Stimulated activated CD4-positive, alpha-beta T cell treated with anti-CD3 and anti-CD28 coated beads, Interleukin-12 subunit alpha, Interleukin-12 subunit beta, amount 100 ng/mL, for 4 hours (primary cell): ENCODE measurements at regions not wholly inside any gene's neighbourhood (a gene's known extent, or its start where the extent isn't known, plus 50 kb on each side); places are given as distances from the start of the nearest gene placed in this dataset.

Source experiments
- DNase-seq: peaks from one replicate; pipeline ENCODE4 v3.0.0-alpha.2; 2020

DNA sequence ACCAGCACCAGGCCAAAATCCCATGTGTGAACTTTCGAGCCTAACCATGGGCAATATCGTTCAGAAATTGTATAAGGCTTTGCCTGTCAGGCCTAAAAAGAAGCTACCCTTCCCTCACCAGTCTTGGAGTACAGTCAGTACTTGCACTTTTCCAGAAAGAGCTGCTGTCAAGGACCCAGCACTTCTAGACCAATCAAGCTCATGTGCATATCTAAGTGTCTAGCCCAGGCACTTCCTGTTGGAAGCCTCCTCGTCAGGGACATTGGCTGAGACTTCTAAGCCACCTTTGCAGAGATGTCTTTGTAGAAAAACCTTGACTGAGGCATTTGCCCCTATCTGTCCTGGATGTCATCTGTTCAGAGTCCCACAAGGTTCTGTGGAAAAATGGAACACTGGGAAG, 1930.5 kb downstream of the EFNA5 start:
- no peak for DNase-seq

- no peak for DNase-seq
Observed at GRCh38 chr5:105739732-105740131, 1931.0 kb downstream of the EFNA5 start.

GRCh38 chr5:105735704-105736103, 1935.0 kb downstream of the EFNA5 start:
- no peak for DNase-seq

DNA sequence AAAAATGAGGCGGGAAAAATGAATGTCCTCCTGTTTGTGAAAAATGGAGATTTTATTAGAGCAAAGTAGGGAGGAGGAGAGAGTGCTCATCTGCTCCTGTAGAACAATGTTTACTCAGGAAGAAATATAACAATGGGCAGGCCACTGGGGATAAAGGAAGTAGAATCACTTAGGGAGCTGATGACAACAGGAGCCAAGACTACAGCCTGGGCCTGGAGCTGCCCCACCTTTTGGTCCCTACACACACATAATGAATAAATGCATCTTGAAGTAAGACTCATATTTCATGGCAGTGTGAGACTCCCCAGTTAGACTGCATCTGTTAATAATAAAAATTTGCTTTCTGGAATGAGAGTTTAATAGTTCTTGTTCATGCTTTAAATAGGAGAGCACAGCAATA, 1939.8 kb downstream of the EFNA5 start:
- DNase-seq, result no peak

DNA sequence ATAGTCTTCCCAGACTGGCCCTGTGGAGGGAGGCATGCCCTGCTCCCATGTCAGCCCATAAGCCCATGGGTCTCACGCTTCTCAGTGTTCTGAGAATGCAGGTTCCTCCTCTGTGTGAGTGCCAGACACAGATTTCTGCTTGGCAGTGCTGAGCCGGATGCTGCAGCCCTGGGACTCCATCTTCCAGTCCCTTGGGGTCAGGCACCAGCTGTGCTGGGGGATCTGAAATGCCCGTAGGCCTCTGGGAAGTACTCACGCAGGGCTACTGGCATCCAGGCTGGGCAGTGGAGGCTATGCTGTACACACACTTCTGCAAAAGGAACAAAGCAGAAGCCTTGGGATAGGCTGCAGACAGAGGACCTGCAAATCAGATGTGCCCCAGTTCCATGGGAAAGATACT, 1944.6 kb downstream of the EFNA5 start:
- DNase-seq, result no peak

- DNase-seq, result no peak
Observed at GRCh38 chr5:105708442-105708841, 1962.3 kb downstream of the EFNA5 start.

DNA sequence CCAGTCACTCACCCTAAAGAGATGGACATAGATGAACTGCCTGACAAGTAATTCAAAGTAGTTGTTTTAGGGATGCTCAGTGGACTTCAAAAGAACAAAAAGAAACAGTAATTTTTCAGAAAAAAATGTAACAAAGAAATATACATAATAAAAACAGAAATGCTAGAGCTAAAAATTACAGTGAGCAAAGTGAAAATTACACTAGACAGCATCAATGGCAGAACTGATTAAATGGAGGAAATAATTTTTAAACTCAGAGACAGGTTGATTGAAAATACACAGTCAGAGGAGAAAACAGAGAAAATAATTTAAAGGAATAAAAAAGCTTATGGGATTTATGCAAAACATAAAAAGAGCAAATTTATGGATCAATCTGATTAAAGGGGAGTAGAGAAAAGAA, 1968.4 kb downstream of the EFNA5 start:
- DNase-seq, result no peak

- no peak for DNase-seq
Observed at GRCh38 chr5:105696440-105696839, 1974.3 kb downstream of the EFNA5 start.

DNA sequence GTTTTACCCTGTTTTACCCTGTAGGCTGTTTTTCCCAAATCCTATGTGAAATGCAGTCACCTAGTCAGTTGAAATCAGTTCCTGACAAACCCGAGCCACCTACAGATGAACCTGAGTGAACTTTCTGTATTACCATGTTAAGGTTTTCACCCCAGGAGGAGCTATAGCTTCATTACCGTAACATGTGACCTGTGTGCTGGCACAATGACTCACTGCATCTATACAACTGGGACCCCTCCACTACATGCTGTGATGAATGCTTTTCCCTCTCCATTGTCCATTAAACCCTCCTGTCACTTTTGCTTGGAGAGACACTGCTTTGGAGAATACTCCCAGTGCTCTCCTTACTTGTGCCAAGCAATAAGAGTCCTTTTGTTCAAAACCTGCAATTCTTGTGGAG, 1974.8 kb downstream of the EFNA5 start:
- DNase-seq, result no peak

DNA sequence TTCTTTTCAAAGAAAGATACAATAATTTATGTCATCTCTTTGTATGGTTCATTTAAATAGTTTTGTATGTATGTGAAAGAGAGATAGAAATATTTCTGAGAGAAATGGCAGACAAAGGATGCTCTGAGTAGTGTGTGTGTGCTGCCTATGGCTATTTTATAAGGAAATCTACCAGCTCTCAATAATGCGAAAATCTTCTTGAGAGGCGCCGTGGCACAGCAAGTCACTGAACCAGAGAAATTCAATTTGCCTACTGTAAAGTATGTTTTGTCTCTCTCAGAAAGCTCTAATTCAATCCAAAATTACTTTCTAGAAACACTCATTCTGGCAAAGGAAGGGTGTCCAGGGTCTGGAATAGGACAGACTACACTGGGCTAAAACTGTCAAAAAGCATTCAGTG, 1981.1 kb downstream of the EFNA5 start:
- DNase-seq, result no peak

DNA sequence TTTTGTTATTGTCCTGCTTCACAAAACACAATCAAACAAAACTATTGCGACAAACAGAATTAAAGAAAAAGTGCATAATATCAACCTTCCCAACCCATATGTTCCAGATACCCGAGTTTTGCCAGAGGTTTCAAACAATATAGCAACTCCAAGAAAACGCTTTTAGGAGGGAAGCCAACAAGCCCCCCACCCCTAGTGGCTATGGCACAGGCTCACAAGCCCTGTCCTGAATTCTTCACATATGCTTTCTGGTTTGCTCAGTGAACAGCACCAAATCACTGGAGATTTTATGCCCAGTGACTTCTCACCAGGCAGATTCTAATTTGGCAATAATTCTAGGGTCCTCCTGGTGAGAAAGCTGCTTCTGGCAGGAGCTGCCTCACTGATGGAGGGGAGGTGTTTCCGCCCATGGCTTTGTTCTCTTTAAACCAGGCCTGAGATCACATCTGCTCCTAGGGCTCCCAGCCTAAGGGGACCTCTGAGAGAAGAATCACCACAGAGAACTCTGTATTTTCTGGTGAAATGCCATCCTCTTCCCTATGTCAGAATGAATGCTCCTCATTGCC, 1982.4 kb downstream of the EFNA5 start:
- DNase-seq, result no peak

- DNase-seq, result no peak
Observed at GRCh38 chr5:105687493-105687892, 1983.2 kb downstream of the EFNA5 start.

DNA sequence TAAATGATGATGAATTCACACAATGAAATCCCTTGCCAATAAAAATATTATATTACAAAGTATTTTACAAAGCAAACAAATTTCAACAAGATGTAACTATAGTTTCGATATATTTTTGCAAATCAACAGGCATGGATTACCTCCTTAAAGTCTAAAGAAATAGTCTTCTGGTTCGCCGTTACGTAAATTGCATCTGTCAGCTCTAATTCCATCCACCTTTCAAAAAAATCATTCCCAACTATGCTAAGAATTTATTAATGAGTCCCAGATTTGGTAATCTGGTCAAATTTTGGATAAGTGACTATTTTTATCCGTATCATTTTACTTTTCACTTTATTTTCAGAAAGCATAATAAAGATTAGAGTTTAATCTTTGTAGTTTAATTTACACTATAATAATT, 1984.9 kb downstream of the EFNA5 start:
- no peak for DNase-seq

DNA sequence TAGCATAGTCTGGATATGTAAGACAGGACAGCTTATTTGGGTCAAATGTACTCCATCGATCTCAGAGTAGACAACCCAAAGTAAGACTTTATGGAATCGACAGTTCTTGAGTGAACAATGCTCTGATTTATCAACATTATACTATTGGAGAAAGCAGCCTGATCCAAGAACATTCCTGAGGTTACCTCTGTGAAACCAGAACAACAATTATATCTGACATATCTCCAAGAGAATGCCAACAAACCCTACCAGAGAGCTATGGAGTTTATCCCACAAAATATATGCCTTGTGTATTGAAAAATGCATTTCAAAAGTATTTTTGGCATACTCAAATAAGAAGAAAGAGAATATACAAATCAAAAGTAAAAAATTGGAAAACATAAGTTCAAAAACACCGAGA, 1985.9 kb downstream of the EFNA5 start:
- DNase-seq, result no peak

DNA sequence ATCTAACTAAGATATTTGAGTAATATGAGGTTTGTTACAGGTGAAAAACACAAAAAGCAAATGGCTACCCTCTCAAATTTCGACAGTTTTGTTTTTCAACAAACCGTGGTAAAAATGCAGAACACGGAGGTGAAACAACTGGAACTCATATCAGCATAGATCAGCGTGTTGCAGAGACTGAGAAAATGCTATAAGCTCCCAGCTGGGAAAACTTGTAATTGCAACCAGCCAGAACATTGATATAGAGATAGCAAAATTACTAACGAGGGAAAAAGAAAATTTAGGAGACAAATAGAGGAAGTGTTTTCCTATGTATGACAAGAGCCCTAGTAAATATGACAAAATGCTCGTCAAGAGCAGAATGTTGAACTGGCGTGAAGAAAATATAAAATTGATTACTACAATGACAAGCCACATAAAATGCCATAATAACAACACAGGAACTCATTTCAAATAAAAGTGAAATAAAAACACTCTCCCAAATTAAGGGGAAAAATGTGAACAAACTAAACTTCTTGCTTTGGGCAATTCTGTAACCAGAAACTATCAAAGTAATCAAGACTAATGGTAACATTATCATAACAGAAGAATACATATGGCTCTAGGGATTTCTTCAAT, 1989.8 kb downstream of the EFNA5 start:
- no peak for DNase-seq

DNA sequence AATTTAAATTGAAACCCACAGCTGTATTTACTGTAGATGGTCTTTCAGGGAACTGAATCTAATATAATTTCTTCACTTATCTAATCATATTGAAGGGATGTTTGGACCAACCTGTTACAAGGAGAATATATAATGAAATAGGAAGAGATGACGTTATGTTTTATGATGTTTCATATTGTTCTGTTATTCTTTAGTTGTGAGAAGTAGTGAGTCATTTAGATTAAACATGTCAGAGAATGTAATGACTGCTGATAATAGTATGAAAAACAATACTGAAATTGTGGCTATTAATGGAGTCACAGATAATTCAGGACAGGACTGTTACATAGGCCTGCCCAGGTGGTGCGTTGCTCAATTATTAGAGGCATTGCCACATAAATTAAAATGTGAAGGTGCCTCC, 1993.4 kb downstream of the EFNA5 start:
- DNase-seq, result no peak

GRCh38 chr5:105670596-105670995, 2000.1 kb downstream of the EFNA5 start:
- DNase-seq, result no peak

DNA sequence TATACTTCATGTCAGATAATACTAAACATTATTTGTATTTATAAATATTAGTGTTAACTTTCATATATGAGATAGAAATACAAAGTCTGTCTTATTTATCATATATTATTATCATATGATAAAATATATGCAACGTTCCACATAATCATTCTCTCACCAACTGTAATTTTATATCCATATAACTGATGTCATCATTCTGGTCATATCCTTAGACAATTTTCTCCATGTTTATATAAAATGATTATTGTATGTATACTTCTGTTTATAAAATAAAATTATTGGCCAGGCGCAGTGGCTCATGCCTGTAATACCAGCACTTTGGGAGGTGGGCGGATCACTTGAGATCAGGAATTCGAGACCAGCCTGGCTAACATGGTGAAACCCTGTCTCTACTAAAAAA, 2007.1 kb downstream of the EFNA5 start:
- no peak for DNase-seq

GRCh38 chr5:105659396-105659795, 2011.3 kb downstream of the EFNA5 start:
- no peak for DNase-seq

- DNase-seq, result no peak
Observed at GRCh38 chr5:105640328-105640727, 2030.4 kb downstream of the EFNA5 start.

GRCh38 chr5:105639511-105639910, 2031.2 kb downstream of the EFNA5 start:
- DNase-seq, result no peak

DNA sequence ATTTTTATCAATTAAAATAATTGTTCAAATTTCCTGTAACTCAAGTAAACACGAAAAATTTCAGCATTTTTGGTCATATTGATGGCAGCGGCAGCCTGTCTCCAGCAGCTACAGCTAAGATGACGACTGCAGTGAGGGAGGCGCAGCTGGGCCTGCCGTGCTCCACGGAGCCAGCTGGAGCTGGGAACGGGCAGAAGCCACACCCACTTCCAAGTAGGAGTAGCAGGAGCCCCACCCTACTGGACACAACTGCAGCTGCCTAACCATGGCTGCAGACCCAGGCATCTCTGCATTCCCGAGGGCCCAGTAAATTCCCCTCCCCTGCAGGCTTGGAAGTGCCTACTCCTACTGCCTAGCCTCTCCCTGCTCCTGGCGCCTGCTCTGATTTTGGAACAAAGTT, 2031.7 kb downstream of the EFNA5 start:
- DNase-seq, result no peak

GRCh38 chr5:105638437-105638836, 2032.3 kb downstream of the EFNA5 start:
- DNase-seq, result no peak

GRCh38 chr5:105632043-105632442, 2038.7 kb downstream of the EFNA5 start:
- DNase-seq, result no peak

GRCh38 chr5:105630803-105631202, 2039.9 kb downstream of the EFNA5 start:
- no peak for DNase-seq
